ENCODE measurements at regions not wholly inside any gene's neighbourhood (a gene's known extent, or its start where the extent isn't known, plus 50 kb on each side); places are given as distances from the start of the nearest gene placed in this dataset.
"Not testable (repeated sequence)": the region's sequence is repeated elsewhere in the genome, so short reads cannot be mapped to it uniquely, and the experiment has no call there.

DNA sequence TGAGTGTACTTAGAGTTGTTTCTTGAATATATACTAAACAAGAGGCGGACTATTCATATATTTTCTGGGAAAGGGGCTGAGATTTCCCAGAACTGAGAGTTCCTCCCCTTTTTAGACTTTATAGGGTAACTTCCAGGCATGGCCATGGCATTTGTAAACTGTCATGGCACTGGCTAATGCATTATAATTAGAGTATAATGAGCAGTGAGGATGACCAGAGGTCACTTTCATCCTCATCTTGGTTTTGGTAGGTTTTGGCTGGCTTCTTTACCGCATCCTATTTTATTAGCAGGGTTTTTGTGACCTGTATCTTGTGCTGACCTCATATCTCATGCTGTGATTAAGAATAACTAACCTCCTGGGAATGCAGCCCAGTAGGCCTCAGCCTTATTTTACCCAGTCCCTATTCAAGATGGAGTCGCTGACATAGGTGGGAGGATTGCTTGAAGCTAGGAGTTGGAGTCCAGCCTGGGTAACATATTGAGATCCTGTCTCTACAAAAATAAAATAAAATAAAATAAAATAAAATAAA, 91.4 kb downstream of the MOBP start:
- DNase-seq (ENCODE audit: low spot score) = no peak

GRCh38 chr3:39559543-39559942, 92.1 kb downstream of the MOBP start:
- DNase-seq (ENCODE audit: low spot score) = no peak

- DNase-seq (ENCODE audit: low spot score) = no peak
Measured at GRCh38 chr3:39568508-39568907, 101.0 kb downstream of the MOBP start.

GRCh38 chr3:39569095-39569494, 101.6 kb downstream of the MOBP start:
- no peak for DNase-seq (ENCODE audit: low spot score)

DNA sequence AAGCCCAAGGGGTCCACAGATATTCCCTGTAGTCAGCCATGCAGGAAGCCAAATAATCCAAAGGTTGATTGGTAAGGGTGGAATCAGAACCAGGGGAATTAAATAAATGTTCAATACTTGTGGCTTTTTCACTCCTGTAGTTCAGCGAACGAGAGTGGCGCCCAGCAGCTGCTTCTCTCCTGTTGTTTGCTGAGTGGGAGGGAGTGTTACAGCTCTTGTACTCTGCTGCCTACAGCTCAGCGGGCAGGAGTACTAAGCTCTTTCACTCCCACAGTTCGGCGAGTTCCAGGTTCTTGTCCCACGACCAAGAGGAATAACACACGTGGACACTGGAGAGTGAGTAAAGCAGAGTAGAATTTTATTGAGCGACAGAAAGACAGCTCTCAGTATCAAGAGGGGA, 105.9 kb downstream of the MOBP start:
- DNase-seq (ENCODE audit: low spot score) = no peak

DNA sequence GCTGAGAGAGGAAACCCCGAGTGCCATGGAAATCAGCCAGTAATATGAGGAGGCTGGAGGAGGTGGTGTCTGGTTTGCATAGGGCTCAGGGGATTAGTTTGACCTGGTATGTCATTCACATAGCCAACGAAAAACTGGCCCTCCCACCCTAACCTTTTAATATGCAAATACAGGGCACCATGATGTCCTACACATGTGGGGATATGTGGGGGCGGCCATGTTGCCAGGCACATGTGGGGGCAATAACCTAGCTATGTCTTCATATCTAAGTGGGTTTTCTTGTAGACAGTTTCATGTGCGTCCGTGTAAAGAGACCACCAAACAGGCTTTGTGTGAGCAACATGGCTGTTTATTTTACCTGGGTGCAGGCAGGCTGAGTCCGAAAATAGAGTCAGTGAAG, 110.1 kb downstream of the MOBP start:
- no peak for DNase-seq (ENCODE audit: low spot score)

- not testable (repeated sequence) for DNase-seq (ENCODE audit: low spot score)
Measured at GRCh38 chr3:39586215-39586614, 118.7 kb downstream of the MOBP start.

DNA sequence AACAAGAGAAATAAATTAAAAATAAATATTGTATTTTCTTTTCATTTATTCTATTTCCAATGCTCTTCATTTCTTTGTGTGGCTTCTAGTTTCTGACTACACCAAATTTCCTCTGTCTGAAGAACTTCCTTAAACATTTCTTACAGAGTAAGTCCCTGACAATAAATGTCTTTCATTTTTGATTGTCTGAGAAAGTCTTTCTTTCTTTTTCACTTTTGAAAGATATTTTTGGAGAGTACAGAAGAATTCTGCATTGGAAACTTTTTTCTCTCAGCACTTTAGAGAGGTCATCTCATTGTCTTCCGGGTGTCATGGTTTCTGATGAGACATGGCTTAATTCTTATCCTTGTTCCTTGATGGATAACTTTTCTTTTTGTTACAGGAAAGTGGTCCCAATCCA, 119.6 kb downstream of the MOBP start:
- DNase-seq (ENCODE audit: low spot score) = no peak

- no peak for DNase-seq (ENCODE audit: low spot score)
Measured at GRCh38 chr3:39590806-39591205, 123.3 kb downstream of the MOBP start.

DNA sequence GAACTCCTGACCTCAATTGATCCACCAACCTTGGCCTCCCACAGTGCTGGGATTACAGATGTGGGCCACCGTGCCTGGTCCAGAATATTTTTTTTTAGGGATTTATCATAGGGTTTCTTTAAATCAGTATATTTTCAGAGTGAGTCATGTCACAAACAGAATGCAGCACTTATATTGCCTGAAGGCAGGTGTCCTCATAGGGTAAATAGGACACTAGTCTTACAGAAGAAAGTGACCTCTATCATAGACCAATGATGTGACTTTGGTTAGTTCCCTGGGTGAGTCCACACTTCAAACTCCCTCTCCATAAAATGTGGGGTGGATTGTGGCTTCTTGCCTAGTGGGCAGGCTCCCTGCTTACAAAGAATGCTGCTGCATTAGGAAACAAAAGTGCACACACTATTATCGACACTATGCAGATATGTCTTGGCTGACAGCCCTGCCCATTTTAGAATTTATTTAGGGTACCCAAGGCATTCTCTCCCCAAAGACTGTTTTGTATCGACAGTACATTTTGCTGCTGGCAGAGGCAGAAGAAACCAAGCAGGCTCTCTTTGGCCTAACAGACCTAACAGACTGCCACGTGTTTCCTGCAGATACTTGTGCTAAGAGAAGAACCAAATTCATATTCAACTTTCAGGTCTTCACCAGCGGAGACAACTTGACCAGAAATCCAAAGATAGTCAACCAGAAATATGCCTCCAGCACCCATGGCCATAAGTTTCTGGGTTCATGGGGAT, 125.0 kb downstream of the MOBP start:
- no peak for DNase-seq (ENCODE audit: low spot score)

GRCh38 chr3:39593341-39593740, 125.9 kb downstream of the MOBP start:
- no peak for DNase-seq (ENCODE audit: low spot score)

- no peak for DNase-seq (ENCODE audit: low spot score)
Measured at GRCh38 chr3:39601241-39601640, 133.8 kb downstream of the MOBP start.

DNA sequence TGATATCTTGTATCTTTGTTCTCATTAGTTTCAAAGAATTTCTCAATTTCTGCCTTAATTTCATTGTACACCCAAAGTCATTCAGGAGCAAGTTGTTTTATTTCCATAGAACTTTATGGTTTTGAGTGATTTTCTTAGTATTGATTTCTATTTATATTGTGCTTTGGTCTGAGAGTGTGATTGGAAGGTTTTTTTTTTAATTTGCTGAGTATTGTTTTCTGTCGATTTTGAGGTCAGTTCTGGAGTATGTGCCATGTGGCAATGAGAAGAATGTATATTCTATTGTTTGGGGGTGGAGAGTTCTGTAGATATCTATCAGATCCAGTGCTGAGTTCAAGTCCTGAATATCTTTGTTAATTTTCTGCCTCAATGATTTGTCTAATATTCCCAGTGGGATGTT, 138.4 kb downstream of the MOBP start:
- no peak for DNase-seq (ENCODE audit: low spot score)

- no peak for DNase-seq (ENCODE audit: low spot score)
Measured at GRCh38 chr3:39626198-39626597, 158.7 kb downstream of the MOBP start.

GRCh38 chr3:39631136-39631535, 163.7 kb downstream of the MOBP start:
- no peak for DNase-seq (ENCODE audit: low spot score)

- DNase-seq (ENCODE audit: low spot score) = peak; percentile 66
Measured at GRCh38 chr3:39637807-39638206, 170.3 kb downstream of the MOBP start.

DNA sequence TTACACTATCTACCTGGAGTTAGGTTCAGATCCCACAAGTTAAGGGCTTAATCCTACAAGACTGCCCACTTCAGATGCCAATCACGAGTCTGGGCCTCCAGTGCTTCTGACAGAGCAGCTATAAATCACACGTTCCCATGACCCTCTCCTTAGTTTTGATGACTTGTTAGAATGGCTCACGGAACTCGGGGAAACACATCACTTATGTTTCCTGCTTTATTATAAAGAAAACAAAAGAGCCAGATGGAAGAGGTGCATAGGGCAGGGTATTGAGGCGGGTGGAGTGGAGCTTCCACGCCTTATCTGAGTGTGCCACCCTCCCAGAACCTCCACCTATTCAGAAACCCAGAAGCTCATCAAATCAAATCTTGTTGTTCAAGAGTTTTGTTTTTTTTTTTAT, 170.8 kb downstream of the MOBP start:
- DNase-seq (ENCODE audit: low spot score) = peak; percentile 11

DNA sequence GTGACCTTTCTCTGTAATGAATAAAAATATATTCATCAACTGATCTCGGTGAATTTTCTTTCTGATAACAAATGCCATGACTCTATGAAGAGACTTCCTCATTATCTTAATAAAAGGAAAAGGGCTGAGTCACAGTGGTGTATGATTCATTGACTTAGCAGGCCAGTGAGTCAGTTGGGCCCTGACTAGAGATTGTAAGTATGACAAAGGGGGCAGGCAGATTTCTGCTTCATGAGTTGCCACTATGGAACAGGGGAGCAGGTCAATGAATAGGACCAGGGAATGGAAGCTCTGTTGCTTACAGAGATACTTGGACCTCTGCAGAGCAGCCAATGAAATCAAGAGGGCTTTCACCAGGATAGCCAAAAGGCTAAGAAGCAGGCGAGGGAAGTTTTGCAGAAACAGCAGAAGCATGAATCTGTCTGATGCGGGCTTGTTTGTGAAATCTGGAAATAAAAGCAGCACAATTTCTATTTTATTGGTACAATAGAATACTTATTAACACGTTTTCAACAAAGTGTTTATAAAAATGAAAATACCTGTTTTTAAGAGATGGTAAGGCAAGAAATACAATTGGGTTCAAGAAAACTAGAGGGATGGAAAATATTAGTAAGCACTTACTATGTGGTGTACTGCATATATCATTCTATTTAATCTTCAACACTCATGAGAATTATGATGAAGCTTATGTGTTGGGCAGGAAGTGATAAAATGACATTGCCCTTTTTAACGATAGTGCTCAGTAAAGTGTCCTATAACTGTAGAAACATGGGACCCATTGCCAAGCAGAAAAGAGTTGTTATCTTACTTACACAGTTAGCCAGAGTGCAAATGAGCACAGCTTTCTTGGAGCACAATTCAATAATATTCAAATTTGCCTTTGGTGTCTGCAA, 169.8 kb upstream of the MYRIP start:
- DNase-seq (ENCODE audit: low spot score) = peak; percentile 91

DNA sequence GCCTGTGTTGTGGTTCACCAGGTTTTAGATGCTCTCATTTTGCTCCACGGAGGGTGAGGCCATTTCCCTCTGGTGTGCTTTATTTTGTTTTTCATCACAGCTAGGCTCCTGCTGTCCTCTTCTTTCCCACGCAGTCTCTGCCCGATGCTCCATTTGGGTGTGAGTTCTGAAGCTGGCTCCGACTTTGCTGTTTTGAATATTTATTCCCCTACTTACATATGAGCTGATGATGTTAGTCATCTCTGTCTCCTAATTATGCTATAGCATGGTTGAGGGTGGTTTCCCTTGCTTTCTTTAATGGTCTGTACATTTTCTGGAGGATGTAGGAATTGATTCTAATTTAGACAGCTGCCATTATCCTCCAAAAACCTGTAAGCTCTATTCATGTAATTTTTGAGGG, 168.1 kb upstream of the MYRIP start:
- no peak for DNase-seq (ENCODE audit: low spot score)

DNA sequence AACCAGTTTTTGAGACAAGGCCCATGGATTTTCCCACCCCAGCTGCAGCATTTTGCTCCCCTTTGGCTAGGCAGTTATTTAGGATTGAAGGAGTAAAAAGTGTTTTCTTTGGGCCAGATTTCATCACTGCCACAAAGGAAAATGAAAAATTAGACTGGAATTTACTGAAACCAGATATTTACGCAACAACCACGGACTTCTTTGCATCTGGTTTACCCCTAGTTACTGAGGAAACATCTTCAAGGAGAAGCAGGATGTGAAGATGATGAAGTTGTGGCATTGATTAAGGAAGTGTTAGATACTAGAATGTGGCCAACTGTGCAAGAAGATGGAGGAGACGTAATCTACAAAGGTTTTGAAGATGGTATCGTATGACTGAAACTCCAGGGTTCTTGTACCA, 165.2 kb upstream of the MYRIP start:
- no peak for DNase-seq (ENCODE audit: low spot score)

- not testable (repeated sequence) for DNase-seq (ENCODE audit: low spot score)
Measured at GRCh38 chr3:39651256-39651655, 158.2 kb upstream of the MYRIP start.

GRCh38 chr3:39651993-39652739, 157.2 kb upstream of the MYRIP start:
- no peak for DNase-seq (ENCODE audit: low spot score)
